Sigmoid colon (tissue), 4 donors: ENCODE measurements at regions not wholly inside any gene's neighbourhood (a gene's known extent, or its start where the extent isn't known, plus 50 kb on each side); places are given as distances from the start of the nearest gene placed in this dataset.
"Not testable (repeated sequence)": the region's sequence is repeated elsewhere in the genome, so short reads cannot be mapped to it uniquely, and the experiment has no call there.

ENCODE experiments used
- POLR2A ChIP-seq, 2 donors: fragments of 450-650 bp; IDR thresholded peaks; one replicate each; pipeline ENCODE4 v1.6.1; 2016; ENCODE audit warnings: antibody characterized with exemption in 2 of 2, mild to moderate bottlenecking in 2 of 2, moderate library complexity in 2 of 2
- POLR2AphosphoS5 ChIP-seq, 4 donors: sonication (generic); formaldehyde crosslinking; IDR thresholded peaks; one replicate each; pipeline ENCODE4 v1.6.1; 2017; ENCODE audit warnings: antibody characterized with exemption in 4 of 4
- TF ChIP-seq, protein P1 (sequence below), 4 experiments: fragments of 450-650 bp in 3 of 4; fragments of 200-600 bp in 1 of 4; IDR thresholded peaks; one replicate each; pipeline ENCODE4 v1.5.1; 2016 to 2019; ENCODE audit warnings: antibody characterized with exemption in 4 of 4, mild to moderate bottlenecking in 3 of 4, moderate library complexity in 2 of 4

DNA sequence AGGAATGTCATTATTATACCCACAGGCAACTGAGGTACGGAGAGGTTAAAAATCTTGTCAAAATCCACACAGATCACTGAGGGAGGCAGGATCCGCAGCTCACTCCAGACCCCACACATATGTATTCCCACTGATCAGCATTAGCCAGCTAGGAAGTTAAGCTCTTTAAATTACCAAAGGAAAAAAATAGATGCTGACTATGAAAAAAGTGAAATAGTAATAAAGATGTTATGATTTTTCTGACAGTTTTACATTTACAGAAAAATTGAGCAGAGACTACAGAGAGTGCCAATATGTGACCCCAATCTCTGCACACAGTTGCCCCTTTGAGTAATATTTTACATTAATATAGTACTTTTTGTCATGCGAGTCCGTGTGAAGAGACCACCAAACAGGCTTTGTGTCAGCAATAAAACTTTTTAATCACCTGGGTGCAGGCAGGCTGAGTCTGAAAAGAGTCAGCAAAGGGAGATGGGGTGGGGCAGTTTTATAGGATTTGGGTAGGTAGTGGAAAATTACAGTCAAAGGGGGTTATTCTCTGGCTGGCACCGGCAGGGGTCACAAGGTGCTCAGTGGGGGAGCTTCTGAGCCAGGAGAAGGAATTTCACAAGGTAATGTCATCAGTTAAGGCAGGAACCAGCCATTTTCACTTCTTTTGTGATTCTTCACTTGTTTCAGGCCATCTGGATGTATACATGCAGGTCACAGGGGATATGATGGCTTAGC lies 61.9 kb upstream of the NAA35 start:
- TF ChIP-seq, protein P1, sequence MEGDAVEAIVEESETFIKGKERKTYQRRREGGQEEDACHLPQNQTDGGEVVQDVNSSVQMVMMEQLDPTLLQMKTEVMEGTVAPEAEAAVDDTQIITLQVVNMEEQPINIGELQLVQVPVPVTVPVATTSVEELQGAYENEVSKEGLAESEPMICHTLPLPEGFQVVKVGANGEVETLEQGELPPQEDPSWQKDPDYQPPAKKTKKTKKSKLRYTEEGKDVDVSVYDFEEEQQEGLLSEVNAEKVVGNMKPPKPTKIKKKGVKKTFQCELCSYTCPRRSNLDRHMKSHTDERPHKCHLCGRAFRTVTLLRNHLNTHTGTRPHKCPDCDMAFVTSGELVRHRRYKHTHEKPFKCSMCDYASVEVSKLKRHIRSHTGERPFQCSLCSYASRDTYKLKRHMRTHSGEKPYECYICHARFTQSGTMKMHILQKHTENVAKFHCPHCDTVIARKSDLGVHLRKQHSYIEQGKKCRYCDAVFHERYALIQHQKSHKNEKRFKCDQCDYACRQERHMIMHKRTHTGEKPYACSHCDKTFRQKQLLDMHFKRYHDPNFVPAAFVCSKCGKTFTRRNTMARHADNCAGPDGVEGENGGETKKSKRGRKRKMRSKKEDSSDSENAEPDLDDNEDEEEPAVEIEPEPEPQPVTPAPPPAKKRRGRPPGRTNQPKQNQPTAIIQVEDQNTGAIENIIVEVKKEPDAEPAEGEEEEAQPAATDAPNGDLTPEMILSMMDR (IDR thresholded peaks at IDR 0.05), result not testable (repeated sequence)
- TF ChIP-seq POLR2AphosphoS5, POLR2A (IDR thresholded peaks at IDR 0.05): not testable (repeated sequence)
